Activated CD4-positive, alpha-beta T cell treated with anti-CD3 and anti-CD28 coated beads for 24 hours (primary cell): ENCODE measurements at regions not wholly inside any gene's neighbourhood (a gene's known extent, or its start where the extent isn't known, plus 50 kb on each side); places are given as distances from the start of the nearest gene placed in this dataset.

ENCODE experiments used
- DNase-seq, 2 donors: peaks; one replicate each; pipeline ENCODE4 v3.0.0-alpha.2; 2020; ENCODE audit warnings: low read depth in 2 of 2

DNA sequence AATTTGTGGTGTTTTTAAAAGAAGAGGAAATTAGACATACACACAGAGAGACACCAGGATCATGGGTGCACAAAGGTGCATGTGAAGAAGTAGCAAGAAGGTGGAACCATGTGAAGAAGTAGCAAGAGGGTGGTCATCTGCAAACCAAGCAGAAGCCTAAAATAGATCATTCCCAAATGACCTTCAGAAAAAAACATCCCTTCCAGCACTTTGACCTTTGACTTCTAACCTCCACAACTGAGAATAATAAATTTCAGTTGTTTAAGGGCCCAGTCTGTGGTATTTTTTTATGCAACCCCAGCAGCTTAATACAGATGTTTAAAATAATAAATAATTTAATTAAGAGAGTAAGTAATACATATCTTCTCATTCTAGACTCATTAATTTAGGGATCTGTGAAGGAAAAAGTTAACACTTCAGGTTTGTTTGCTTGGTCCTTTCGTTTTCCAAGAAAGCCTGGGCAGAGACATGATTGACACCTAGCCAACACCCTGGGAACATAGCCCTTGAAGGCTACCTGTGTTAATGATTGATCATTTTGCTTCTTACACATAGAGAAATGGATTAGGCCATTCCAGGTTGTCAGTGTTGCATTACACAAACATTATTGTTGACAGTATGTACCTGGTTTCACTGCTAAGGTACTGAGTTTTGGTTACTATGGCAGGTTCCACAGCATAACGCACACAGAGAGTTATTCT is 1331.2 kb upstream of the GBE1 start:
- no peak for DNase-seq

DNA sequence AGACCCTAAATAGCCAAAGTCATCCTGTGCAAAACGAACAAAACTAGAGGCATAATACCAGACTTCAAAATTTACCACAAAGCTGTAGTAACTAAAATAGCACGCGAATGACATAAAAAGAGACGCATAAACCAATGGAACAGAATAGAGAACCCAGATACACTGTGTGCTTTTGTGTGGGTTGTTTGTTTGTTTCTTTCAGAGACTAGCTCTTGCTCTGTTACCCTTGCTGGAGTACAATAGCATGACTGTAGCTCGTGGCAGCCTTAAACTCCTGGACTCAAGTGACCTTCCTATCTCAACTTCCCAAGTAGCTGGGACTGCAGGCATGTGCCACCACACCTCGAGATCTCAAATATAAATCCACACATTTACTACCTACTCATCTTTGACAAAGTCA is 1314.6 kb upstream of the GBE1 start:
- DNase-seq = no peak

DNA sequence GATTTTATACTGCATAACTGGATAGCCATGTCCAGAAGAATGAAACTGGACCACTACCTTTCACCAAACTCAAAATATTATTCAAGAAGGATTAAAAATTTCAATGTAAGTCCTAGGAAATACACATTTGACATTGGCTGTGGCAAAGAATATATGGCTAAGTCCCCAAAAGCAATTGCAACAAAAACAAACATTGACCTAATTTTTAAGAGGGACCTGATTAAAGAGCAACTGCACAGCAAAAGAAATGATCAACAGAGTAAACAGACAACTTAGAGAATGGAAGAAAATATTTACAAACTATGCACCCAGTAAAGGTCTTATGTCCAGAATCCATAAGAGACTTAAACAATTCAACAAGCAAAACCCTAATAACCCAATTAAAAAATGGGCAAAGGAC is 1313.0 kb upstream of the GBE1 start:
- DNase-seq = no peak

DNA sequence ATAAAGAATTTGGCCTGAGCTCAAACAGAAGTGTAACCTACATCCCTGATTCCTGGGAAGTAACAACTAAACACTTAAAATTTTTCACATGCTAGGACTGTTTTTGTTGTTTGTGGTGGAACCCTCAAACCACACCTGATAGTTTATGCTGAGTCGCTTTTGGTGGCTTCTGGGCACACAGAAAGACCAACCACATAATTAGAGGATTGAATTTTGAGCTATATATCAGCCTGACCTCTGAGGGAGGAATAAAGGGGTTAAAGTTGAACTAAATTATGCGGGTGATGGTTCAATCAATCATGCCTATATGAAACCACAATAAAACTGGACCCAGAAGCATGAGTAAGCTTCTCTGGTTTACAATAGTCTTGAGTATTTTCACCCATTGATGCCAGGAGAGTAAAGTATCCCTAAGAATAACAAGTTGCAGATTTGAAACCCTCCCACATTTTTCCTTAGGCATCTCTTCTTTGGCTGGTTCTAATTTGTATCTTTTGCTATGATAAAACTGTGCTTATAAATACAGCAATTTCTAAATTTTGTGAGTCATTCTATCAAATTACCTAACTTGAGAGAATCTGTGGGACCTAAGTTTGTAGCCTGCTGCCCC is 1304.5 kb upstream of the GBE1 start:
- no peak for DNase-seq

DNA sequence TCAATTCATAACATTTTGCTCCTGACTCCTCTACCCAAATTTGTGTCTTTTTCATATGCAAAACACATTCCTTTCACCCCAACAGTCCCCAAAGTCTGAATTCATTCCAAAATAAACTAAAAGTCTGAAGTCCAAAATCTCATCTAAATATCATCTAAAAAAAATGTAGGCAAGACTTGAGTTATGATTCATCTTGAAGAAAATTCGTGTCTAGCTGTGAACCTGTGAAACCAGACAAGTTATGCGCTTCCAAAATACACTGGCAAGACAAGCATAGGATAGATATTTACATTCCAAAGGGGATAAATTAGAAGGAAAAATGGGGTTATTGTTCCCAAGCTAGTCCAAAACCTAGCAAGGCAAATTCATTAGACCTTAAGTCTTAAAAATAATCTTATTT is 1302.0 kb upstream of the GBE1 start:
- no peak for DNase-seq

DNA sequence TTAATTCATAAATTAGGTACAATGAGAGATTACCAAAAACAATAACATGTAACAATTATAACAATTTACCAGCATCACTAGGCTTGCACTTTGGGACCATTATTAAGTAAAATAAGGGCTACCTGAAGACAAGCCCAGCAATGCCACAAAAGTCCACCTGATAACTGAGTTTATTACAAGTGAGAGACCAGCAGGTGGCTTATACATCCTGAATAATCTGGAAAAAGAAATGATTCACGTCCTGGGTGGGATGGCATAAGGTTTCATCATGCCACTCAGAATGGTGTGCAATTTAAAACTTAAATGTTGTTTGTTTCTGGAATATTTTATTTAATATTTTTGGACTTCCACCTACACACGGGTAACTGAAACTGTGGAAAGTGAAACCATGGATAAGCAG is 1287.1 kb upstream of the GBE1 start:
- DNase-seq = no peak

DNA sequence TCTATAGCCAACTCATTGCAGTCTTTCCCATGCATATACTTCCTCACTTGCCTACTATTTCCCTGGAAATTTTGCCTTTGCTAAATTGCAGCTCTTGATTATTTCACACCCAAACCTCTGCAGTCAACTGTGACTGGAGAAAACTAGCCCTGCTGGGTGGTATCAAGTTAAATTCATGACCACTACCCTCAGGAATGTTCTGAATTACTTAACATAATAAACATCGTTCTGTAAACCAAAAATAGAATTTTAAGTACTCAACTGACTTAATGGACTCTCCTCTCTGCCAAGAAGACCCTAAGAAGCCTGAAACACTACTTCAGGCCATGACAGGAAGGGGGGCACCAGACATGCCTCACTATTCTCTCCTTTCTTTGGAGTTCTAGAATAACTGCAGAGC is 1278.0 kb upstream of the GBE1 start:
- no peak for DNase-seq

DNA sequence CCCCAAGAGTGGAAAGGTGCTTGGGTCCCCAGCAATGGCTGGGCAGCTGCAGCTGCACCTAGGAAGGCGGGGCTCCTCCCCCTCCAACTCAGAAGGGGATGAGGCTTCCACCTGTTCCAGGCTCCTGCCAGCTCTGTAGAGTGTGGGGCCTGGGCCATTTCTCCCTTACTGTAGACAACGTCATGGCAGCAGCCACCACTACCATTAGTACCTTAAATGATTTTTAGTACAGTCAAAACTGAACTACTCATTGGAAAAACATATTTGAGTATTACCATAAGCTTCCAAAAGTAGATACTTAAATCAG is 1274.2 kb upstream of the GBE1 start:
- DNase-seq = no peak

DNA sequence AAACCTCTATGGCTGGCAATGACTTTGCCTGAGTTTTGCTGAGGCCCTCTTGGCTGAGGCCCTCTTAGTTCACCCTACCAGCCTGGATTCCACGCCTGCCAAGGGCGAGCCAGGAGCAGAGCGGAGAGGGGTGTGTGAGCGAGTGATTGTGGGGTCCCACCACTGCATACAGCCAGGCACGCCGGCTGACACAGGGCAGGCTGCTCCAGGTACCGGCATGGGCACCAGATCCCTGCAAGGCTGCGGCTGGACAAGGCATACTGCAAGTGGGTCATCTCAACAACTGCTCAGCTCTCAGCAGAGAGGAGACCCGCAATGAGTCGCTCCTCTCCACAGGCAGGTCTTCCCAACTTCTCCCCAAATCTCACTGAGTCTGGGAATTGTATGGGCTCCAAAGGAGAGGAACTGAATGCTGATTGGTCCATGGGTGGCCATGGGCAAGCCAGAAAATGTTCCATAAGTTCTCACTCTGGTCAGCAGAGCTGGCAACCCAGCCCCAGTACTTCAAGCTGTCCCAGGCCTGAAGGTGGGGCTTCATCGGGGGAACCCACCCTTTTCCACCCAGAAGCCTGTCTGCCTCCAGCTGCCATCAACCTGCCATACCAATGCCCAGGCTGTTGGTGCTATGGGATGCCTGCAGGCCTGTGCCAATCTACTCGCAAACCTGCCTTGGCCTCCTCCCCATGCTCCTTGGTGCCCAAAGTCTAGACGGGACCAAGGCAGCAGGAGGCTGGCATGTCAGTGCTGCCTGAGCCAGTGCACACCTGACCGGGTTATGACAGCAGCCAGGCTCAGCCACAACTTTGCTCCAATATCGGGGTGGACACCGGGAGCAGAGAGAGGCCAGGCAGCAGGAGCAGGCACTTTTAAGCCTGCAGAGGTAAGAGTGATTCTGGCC is 1273.6 kb upstream of the GBE1 start:
- no peak for DNase-seq

DNA sequence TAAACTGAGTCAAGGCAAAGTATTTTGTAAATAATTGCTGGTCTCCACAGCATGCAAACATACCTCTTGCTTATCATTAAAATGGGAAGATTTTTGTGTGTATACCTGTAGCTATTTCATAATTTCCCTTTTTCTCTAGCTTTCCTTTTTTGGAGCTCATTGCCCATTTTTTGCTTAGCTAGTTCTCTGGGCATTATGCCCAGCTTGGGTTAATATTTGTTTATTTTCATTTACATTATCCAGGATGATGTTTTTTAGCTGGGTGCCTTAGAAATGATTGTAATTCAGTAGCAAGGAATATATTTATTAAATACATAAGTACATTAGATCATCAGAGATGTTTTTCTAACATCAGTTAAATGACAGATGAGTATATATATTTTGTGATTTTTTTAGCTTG is 1271.7 kb upstream of the GBE1 start:
- DNase-seq = no peak

DNA sequence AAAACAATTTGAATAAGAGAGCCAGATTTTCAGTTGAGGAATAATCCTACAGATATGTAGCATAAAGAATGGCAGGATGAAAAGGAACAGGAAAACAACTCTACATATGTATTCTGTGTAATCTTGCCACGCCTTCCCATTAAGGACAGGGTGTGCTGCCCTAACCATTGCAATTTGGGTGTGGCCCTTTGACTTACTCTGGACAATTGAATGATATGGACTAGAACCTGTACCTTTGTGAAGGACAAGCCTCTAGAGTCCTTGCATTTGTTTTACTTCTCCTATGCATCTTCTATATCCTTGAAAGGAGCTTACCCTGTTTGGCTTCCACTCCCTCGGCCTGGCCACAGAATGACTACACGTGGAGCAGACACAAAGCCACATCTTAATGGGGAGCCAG is 1261.6 kb upstream of the GBE1 start:
- DNase-seq = no peak

DNA sequence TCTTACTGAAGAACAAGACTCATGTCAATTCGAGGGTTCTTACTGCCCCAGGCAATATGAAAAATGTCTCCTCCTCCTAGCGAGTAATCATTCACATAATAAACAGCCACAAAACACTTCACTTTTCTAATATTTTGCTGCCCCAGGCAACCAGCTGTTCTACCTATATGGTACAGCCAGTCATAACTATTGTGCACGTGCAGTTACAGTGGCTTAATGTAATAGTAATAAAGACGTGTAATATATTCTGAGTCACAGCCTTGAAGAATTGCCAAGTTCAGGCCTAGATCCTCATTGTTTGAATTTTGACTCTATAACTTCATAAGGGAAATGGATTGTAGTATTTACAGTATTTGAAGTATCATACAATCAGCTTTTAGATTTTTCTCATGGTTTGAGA is 1250.0 kb upstream of the GBE1 start:
- DNase-seq = no peak

DNA sequence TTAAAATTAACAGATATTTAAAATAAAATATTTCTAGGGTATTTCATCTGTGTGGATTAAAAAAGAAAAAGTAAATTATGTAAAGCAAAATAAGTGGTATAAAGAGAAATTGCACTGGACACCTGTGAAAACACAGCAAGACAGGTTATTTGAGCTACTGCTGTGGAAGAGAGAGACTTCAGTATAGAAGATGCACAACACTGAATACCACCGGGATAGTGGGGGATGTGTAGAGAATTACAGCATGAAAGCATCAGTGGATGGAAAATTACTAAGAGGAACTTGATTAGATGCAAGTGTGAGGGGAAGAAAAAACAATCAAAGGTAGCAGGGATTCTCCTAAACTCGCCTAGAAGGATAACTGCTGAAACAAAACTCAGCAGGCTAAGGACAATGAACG is 1242.5 kb upstream of the GBE1 start:
- no peak for DNase-seq

DNA sequence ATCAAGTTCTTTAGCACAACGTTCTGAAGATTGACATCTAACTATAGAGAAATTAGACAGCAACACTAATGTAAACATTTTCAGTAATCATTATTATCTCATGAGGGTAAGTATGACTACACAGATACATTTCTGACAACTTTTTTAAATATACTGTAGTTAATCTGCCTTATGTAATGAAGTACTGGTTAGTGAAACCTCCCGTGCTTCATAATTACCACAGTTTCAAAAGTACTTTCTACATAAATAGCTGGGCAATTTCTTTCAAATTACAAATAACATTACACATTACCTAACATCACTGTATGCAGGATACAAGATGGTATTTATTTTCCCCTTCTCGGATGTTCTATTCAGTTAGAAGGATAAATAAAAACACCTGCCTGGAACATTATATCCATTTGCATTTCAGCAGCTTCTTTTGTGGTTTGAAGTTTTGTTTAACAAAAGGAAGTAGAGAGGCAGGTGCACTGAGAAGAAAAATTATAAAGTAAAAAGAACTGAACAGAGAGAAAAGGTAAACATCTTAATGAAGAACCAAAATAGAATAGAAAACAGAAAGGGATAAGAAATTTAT is 1241.5 kb upstream of the GBE1 start:
- DNase-seq = no peak

DNA sequence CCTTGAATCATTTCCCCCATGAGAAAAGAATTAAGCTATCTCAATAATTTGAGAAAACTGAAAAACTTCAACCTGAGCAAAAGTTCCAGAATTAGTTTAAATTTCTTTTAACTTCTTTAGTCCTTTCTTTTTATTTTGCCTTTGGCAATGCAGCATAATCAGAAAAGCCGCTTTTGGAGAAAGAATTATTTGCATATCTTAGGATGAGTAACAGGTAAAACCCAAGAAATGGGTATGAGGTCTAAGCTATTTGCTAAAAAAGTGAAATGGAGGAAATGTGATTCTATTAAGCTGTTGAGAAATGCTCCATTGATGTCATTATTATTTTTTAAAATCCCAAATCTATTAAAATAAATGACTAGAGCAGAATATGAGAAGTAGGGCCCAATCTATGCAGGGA is 1238.3 kb upstream of the GBE1 start:
- no peak for DNase-seq

DNA sequence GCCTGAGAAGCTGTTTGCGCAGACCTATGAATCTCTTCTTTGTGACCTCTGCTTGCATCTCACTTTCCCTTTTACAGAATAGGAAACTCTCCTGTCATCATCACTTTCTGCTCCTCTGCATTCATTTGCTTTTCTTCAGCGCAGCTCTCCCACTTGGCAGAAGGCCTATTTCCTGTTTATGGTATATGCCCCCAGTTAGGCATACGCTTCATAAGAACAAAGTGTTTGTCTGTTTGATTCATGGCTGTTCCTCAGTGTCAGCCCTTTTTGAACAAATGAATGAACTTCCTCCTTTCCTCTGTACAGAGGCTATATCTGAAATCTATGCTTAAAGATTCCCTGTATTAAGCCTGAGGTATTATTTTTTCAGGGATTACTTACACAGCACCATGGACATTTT is 1216.9 kb upstream of the GBE1 start:
- DNase-seq = no peak

DNA sequence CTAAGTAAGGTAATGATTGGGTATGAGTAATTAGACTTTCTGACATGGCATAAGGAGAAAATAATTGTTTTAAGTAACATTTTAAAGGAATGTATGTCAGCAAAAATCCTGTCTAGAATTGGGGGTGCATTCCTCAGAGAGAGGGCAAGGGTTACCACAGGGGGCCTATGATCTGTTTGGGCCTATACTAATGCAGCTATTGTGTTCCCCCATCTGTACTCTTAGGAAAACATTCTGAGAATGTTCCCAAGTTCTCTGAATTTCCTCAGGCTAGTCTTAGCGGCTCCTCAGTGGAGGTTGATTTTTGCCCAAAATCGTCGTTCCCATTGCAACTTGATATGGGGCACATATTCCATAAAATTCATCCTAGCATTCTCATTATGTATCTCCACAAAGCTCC is 1216.4 kb upstream of the GBE1 start:
- DNase-seq = no peak

DNA sequence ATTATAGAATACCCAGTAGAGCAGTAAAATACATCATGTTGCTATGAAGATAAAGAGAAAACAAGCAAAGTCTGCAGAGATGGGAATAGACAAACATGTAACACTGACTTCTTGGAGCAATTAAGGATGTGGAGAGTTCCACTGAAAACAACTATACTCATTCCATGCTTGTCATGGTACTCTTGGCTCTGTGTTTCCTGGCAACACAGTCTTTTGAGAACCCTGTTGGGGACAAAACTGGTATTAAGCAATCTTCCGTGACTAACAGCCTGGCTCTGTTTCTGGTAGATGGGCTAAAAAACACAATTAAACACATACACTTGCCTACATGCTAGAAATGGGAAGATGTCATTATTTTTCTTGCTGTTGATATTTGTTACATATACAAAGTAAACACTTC is 1212.3 kb upstream of the GBE1 start:
- no peak for DNase-seq

DNA sequence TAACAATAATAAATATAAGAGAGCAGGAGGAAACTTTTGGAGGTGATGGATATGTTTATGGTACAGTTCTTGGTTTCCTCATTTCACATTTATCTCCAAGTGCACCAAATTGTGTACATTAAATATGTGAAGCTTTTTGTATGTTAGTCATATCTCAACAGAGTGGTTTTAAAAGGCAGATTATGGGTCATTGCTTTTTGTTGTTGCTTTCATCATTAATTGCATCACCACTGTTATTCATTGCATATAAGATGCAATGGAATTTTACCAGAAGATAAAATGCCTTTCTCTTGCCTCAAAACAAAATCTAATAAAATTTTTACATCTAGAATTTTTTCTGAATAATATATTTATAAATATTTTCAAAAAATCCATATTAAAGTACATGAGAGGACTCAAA is 1198.9 kb upstream of the GBE1 start:
- DNase-seq = no peak

DNA sequence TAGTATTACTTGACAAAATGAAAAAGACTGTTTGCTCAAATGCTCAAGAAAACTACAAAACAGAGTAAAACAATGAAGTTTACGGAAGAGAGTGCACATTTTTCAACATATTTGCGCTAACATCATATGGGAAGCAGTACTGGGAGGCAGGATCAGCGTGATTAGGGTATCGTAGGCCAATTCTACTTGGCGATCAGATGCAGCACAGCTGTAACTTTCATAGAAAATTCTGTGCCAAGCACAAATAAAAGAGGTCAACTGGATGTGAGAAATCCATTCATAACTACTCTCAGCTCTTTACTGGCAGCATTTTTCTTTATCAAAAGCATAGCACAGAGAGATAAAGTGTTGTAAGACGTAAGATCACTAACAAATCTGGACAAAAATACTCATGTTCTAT is 1196.3 kb upstream of the GBE1 start:
- DNase-seq = no peak

DNA sequence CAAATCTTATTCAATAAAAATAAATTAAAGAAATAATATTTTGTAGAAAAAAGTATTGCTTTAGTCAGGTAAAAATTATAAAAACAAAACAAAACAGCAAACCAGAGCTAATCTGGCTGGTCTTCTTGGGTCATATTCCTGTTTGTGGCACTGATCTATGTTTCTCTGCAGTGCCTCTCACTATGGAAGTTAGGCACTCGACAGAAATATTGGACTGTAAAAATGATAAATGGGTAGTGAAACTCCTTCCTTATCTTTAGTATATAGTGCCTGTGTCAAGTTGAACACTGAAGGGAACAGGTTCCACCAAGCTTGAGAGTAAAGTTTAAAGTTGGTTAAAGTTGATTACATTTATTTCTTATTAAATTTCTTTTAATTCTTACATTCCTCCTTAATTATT is 1195.6 kb upstream of the GBE1 start:
- DNase-seq = no peak

DNA sequence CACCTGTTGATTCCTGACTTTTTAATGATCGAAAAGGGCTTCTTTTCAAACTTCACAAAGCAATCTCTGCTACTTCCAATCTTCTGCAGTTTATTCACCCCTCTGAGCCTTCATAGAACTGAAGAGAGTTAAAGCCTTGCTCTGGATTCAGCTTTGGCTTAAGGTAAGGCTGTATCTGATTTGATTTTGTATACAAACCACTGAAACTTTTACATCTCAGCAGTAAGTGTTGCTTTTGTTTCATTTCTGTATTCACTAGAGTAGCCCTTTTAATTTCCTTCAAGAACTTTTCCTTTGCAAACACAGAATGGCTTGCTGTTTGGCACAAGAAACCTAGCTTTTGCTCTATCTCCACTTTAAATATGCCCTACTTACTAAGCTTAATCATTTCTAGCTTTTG is 1193.0 kb upstream of the GBE1 start:
- DNase-seq = no peak

DNA sequence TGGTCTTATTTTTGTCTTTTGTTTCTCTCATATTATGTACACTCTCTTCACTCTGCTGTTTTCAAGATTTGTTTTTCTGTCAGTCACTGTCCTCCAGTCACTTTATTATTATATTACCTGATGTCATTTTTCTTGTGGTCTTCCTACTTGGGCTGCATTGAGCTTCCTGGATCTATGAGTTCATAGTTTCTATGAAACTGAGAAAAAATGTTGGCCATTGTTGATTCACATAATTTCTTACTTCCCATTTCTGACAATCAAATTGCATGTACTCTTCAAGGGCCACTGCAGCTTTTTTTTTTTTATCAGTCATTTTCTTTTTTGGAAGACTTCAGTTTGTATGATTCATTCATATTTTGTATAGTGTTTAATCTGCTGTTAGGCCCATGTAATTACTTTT is 1180.6 kb upstream of the GBE1 start:
- no peak for DNase-seq
